Stomach (tissue), 4 donors: ENCODE measurements at regions not wholly inside any gene's neighbourhood (a gene's known extent, or its start where the extent isn't known, plus 50 kb on each side); places are given as distances from the start of the nearest gene placed in this dataset.

ENCODE experiments used
- EP300 ChIP-seq: sonication (generic); formaldehyde crosslinking; IDR thresholded peaks from one replicate; pipeline ENCODE4 v1.6.1; 2017; ENCODE audit warnings: antibody characterized with exemption
- POLR2A ChIP-seq, 4 donors: fragments of 450-650 bp; IDR thresholded peaks; one replicate each; pipeline ENCODE4 v1.6.1; 2016; ENCODE audit warnings: antibody characterized with exemption in 4 of 4, control low read depth in 2 of 4, mild to moderate bottlenecking in 1 of 4, moderate library complexity in 1 of 4
- TF ChIP-seq, protein P1 (sequence below), 7 experiments: fragments of 450-650 bp in 4 of 7; fragments of 200-600 bp in 3 of 7; sonication (generic) in 3 of 7; IDR thresholded peaks; one replicate each; pipeline ENCODE4 v1.5.1; 2016 to 2019; ENCODE audit warnings: antibody characterized with exemption in 7 of 7, control low read depth in 2 of 7, mild to moderate bottlenecking in 1 of 7

DNA sequence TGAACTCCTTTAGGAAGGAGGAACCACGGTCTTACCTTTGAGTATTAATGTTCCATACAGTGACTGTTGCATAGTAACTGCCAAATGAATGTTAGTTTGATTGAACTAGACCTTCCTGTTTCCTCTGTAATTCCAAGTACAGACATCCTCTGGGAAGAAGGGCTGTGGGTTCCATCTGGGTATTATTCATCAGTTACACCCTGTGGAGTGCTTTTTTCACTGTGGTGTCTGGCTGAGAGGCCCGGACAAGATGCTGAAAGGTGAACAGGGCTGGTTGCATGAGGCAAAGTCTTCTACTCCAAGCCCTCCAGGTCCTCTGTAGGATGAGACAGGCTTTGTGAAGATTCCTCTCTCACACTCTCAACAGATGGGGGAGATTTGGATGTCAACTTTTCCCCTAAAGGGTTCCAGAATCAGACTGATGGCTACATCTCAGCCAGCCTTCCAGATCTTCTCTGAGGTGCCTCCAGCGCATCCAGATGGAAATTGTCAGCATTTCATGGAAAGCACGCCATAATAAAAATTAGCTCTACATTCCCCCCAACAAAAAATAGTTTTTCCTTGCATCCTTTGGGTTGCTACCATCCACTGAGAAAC is 230.9 kb downstream of the GAS1 start:
- TF ChIP-seq, protein P1, sequence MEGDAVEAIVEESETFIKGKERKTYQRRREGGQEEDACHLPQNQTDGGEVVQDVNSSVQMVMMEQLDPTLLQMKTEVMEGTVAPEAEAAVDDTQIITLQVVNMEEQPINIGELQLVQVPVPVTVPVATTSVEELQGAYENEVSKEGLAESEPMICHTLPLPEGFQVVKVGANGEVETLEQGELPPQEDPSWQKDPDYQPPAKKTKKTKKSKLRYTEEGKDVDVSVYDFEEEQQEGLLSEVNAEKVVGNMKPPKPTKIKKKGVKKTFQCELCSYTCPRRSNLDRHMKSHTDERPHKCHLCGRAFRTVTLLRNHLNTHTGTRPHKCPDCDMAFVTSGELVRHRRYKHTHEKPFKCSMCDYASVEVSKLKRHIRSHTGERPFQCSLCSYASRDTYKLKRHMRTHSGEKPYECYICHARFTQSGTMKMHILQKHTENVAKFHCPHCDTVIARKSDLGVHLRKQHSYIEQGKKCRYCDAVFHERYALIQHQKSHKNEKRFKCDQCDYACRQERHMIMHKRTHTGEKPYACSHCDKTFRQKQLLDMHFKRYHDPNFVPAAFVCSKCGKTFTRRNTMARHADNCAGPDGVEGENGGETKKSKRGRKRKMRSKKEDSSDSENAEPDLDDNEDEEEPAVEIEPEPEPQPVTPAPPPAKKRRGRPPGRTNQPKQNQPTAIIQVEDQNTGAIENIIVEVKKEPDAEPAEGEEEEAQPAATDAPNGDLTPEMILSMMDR (IDR thresholded peaks at IDR 0.05) = no peak
- TF ChIP-seq POLR2A (IDR thresholded peaks at IDR 0.05) (no peak), EP300 (no peak)
